ENCODE measurements at regions not wholly inside any gene's neighbourhood (a gene's known extent, or its start where the extent isn't known, plus 50 kb on each side); places are given as distances from the start of the nearest gene placed in this dataset.

DNA sequence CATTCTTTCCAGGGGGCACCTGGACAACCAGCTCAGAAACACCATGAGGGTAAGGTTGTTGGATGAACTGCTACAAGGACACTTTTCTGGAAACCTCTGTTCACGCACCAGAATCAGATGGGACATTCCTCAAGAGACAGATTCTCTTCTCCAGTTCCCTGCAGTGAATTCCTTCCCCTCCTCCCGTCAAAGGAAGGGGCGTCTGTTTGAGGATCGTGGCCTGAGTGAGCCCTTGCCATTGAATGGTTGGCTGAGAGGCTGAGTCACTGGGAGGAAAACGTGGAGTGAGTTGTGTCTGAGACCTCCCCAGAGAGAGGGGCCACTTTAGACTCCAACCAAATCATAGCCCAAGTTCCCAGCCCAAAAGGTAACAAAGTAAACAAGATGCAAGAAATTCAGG, 79.4 kb upstream of the ZNF507 start:
- no peak for DNase-seq (ENCODE audit: low read depth in 1 of 2, low spot score in 1 of 2)

DNA sequence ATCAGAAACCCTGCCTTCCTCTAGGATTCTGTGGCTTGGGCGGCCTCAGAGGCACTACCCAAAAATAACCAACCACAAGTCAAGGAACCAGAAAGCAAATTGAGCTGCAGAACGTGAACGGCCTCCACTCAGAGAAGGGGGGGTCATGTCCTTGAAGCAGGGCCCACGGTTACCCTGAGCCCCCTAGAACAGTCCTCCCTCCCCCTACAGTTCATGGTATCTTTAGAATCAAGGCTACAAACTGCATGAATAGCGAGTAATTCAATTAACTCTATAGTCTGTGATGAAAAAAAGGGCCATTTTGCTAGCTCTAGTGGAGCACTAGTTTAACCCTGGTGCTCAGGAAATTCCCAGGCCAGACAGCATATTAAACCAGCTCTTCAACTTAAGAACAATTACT, 79.0 kb upstream of the ZNF507 start:
- DNase-seq (ENCODE audit: low read depth in 1 of 2, low spot score in 1 of 2) = no peak

DNA sequence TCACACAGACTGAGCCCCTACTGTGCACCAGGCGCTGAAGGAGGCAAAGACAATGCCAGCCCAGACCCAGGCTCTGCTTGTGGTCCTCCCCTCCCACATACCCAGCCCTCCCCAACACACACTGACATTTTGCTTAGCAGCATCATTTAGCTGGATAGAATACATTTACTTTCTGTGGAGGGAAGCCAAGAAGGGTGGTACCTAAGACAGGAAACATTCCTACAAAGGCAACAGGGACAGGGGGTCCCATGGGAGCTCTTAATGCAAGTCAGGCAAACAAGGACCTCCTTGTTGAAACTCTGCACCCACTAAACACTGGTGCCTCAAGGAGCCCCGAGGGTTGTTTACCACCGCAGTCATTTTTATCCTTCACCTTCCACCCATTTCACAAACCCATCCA, 77.0 kb upstream of the ZNF507 start:
- DNase-seq (ENCODE audit: low read depth in 1 of 2, low spot score in 1 of 2) = no peak

DNA sequence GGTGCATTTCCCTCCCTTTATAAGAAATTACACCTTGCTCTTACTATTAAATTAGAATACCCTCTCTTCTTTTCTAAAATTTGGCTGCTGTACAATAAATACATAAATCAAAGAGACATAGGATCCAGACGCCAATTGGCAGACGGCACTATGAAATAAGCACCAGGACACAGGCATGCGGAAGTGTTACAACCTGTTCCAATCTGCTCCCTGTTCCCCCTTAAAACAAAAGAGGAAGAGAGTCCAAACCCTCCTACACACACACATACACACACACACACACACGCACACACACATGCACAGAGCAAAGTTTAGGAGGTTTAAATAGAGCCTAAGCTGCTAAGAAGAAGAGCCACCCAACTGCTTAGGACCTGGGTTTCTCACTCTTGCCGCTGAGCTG, 75.6 kb upstream of the ZNF507 start:
- no peak for DNase-seq (ENCODE audit: low read depth in 1 of 2, low spot score in 1 of 2)

DNA sequence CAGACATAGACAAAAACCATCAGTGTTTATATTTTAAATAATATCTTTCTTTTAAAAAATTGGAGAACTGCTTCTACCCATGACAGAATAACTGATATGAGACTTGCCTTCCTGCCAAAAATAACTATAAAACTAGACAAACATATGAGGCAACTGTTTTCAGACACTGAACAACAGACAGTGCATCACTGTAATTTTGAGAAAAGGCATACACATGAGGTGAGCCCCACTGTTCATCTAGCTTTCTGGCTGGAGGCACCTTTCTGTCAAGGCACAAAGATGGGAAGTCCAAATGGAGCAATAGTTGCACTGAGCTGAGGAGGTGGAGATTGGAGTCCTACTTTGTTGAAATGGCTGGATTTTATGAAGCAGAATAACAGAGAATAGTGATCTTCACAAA, 71.9 kb upstream of the ZNF507 start:
- no peak for DNase-seq (ENCODE audit: low read depth in 1 of 2, low spot score in 1 of 2)

DNA sequence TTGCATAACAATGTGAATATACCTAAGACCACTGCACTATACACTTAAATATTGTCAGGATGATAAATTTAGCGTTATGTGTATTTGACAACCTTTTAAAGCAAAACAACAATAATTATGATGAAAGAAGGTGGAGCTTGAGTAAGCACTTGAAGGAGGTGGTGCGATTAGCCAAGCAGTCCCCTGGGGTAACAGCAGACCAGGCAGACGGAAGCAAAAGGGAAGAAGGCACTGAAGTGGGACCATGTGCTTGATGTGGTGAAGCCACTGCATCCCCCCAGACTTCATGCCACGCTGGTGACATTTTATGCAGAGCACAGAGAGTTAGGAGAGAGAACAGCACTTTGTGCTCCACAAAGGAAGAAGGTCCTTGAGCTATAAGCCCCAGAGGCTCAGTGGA, 58.3 kb upstream of the ZNF507 start:
- DNase-seq (ENCODE audit: low read depth in 1 of 2, low spot score in 1 of 2) = no peak

DNA sequence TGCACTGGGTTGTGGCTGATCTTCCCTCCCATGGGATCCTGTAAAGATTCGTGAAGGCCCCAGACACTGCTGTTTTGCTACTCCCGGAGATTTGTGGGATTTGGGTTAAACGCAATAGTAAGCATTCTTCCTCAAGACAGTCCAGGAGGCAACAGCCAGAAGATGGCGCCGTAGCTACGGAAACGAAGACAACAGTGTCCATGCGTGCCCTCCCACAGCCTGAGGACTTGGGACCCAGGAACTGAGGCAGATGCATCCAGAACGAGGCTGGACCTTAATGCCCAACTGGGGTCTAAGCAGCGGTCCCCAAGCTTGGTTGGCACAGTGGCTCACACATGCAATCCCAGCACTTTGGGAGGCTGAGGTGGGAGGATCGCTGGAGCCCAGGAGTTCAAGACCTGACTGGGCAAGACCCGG, 57.6 kb upstream of the ZNF507 start:
- no peak for DNase-seq (ENCODE audit: low read depth in 1 of 2, low spot score in 1 of 2)

DNA sequence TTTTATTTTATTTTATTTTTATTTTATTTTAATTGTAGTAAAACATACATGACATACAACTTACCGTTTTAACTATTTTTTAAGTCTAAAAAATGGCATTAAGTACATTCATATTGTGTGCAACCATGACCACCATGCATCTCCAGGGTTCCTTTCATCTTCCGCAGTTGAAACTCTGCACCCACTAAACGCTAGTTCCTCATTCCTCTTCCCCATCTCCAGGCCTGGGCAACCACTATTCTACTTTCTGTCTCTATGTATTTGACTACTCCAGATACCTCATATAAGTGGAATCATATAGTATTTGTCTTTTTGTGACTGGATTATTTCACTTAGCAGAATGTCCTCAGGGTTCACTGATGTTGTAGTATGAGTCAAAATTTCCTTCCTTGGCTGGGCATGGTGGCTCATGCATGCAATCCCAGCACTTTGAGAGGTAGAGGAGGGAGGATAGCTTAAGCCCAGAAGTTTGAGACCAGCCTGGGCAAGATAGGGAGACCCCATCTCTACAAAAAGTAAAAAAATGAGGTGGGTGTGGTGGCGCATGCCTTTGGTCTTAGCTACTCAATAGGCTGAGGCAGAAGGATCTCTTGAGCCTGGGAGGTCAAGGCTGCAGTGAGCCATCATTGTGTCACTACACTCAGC, 55.7 kb upstream of the ZNF507 start:
- DNase-seq (ENCODE audit: low read depth in 1 of 2, low spot score in 1 of 2) = no peak

DNA sequence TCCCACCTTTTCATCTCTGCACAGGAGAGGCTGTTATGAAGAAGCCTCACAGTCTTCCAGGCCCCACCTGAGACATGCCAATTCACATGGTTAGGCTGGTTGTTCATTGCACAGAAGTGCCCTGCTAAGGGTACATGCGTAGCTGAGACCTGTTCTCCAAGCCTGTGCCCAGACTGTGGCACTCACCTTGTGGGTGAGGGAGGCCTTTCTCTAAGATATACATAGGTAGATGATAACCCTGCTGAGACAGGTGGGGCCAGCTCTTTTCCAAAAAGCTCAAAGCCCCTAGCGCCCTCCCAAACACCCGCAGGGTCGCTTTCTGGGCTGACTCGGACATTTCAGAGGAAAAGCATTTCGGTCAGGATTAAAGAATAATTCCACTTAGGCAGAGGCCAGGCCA, 53.5 kb upstream of the ZNF507 start:
- DNase-seq (ENCODE audit: low read depth in 1 of 2, low spot score in 1 of 2) = no peak

DNA sequence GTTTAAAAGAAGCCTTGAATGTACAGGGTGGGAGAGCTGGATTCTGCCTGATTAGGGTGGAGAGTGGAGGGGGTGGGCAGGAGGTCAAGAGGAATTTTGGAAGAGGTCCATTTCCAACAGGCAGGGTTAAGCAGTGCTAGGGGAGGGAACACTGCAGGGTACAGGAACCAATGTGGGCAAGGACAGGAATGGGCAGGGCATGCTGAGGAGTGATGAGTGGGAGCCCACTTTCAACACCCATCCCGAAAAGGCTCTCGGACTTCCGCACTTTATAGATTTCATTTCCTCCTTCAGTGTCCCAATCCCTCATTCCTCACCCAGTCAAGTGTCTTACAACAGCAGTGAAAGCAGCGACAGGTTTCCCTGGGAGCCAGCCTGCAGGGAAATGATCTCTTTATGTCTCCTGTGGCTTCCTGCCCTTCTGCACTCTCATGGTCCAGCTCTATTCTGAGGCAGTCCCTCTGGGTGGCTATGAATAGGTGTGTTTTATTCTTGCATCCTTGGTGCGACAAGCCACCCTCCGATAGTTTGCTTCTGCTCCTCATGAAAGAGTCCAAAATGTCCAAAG, 50.5 kb upstream of the ZNF507 start:
- DNase-seq (ENCODE audit: low read depth in 1 of 2, low spot score in 1 of 2) = no peak

Measured in stimulated activated CD4-positive, alpha-beta T cell treated with anti-CD3 and anti-CD28 coated beads, Interleukin-15, amount 100 ng/mL, for 1 hour (primary cell).